ENCODE measurements at regions not wholly inside any gene's neighbourhood (a gene's known extent, or its start where the extent isn't known, plus 50 kb on each side); places are given as distances from the start of the nearest gene placed in this dataset.

DNA sequence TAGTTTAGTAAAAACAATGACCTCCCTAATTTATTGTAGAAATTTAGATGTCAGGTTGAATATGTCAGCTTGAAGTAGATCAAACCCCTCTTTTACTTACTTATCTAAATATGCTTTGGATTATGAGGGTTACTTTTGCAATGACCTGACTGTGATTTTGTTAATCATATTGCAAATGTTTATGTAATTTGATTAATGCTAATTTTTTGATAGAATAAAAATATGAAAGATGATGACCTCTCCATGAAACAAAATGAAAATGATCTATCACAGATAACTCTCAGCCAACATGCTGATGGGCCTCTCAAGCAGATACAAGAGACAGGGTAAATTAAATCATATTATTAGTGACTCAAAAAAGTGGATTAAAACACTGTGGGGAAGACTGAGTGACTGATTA lies 131.0 kb downstream of the CEP57L1 start:
- no peak for DNase-seq (ENCODE audit: low read depth)

DNA sequence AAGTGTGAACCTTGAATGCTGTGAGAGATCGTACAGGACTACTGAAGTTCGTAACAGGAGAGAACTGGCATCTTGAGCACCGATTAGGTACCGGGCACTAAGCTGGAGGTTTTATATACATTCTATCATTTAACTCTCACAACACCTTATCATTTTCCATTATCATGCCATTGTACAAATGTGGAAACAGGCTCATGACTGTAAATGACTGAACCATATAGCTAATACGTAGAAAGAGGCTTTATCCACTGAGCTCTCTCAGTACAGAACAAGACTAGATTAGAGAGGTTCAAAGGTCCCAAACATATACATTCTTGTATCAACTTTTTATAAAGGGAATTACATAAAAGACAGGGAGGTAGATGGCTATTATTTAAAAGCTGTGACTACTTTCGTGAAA lies 130.6 kb downstream of the CEP57L1 start:
- no peak for DNase-seq (ENCODE audit: low read depth)

DNA sequence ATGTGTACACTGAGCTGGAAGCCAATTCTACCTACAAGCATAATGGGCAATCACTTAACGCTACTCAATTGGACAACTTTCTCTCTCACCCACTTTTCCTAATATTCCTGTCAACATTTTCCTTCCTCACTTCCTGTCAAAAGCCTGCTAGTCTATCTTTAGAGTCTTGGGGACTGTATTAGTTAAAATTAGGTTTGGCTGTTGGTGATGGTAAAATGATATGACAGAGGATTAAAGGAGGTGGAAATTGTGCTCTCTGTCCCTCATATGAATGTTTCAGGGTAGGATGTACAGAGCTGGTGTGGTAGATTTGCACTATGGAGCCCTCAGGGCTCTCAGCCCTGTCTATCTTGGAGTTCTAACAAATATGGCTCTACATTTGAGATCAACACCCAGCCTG lies 129.7 kb downstream of the CEP57L1 start:
- no peak for DNase-seq (ENCODE audit: low read depth)

DNA sequence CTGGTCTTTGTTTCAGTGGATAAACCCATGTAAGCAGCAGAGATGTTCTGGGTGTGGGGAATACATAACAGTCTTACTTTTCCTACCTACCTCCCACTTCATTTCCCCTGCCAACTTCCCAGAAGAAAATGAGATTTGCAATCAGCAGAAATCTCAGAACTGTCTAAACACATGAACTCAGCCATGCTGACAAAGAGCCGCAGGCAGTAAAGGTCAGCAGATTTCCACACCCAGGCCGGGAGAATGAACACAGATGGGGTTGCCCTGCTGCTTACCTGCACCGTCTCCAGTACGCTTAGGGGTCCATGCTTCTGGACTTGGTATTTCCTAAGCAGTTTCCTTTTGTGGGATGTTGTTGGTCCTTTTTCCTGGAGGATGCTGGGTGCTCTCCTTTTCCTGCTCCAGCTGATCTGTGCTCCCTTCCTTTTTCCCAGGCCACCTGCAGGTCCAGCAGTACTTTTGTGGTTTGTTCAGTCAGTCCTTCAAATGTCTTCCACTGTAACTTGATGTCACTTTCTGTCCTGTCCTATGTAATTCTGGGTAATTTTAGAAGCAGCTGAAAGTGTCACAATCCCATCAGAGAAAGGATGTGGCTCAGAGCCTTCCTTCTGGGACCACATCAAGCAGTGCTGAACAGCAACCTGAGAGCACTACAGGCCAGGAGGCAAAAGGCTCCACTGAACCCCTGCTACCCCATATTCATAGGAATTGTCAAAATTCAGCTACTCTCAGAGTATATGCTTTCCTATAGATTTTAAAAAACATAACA lies 129.0 kb downstream of the CEP57L1 start:
- no peak for DNase-seq (ENCODE audit: low read depth)

DNA sequence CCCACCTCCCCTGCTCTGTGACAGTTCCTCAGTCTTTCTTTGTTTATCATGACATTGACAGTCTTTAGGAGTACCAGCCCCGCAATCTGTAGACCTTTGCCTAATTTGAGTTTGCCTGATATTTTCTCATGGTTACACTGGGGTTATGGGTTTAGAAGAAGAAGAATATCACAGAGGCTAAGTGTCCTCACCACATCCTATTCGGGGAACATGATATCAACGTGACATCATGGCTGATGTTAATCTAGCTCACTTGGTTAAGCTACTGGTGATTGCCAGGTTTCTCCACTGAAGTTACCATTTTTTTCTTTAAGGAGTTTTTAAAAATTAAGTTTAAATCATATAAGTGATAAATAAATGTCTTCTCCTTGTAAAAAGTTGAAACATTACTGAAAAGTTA lies 127.5 kb downstream of the CEP57L1 start:
- DNase-seq (ENCODE audit: low read depth), result no peak

DNA sequence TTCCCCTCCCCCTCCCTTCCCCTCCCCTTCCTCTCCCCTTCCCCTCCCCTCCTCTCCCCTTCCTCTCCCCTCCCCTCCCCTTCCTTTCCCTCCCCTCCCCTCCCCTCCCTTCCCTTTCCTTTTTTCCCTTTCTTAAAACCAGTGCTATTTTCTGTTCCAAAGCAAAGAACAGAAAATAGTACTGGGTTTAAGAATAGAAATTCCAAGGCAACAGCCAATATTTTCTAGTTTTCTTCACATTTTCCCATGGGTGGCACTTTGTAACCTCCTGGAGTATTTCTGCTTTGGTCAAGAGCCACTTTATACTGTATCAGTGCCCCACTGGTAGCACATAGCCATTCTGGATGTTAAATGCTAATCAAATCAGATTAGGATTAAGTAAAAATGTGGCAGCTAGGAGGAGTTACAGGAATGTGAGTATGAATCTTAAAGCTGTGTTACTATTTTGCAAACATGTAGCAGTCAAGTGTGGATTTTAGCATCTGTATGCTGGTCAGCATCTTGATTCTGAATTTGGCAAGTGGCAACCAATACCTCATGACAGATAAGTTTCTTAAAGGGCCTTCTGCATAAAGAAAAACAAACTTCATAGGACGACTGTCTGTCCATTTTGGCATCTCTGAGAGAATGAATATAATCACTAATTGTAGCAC lies 126.4 kb downstream of the CEP57L1 start:
- DNase-seq (ENCODE audit: low read depth), result no peak

All from EH (cell line).